SU-DHL-6 (cell line): ENCODE measurements at regions not wholly inside any gene's neighbourhood (a gene's known extent, or its start where the extent isn't known, plus 50 kb on each side); places are given as distances from the start of the nearest gene placed in this dataset.

Experiments used
- CTCF ChIP-seq: fragments of 200-600 bp; sonication (generic); IDR thresholded peaks from one replicate; pipeline ENCODE4 v1.5.1; 2017; ENCODE audit warnings: antibody characterized with exemption, mild to moderate bottlenecking, low read length, moderate library complexity; ENCODE audit not compliant: insufficient read depth, poor library complexity, severe bottlenecking
- EZH2phosphoT487 ChIP-seq: fragments of 200-600 bp; sonication (generic), shearing (Covaris generic); conservative IDR thresholded peaks from 2 replicates; pipeline ENCODE4 v1.6.1; 2018; ENCODE audit warnings: mild to moderate bottlenecking, antibody characterized with exemption, low read length, moderate library complexity, mixed read lengths

- TF ChIP-seq CTCF (no peak), EZH2phosphoT487 (no peak)
These were observed 89.7 kb upstream of the KDR start for GRCh38 chr4:55215087-55215486.
